ENCODE measurements at regions not wholly inside any gene's neighbourhood (a gene's known extent, or its start where the extent isn't known, plus 50 kb on each side); places are given as distances from the start of the nearest gene placed in this dataset.

DNA sequence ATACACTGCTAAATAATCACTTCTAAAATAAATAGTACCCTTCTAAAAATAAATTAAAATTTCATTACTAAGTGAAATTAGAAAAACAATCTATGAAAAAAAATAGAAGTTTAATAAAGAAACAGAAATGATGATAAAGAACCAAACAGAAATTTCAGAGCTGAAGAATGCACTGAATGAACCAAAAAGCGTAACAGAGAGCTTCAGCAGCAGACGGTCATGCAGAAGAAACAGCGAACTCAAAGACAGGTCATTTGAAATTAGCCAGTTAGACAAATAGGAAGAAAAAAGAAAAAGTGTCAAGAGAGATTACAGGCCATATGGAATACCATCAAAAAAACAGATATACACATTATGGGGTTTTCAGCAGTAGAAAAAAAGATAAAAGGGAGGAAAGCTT lies 706.7 kb downstream of the TBC1D32 start:
- no peak for DNase-seq (ENCODE audit: low read depth in 3 of 3)

DNA sequence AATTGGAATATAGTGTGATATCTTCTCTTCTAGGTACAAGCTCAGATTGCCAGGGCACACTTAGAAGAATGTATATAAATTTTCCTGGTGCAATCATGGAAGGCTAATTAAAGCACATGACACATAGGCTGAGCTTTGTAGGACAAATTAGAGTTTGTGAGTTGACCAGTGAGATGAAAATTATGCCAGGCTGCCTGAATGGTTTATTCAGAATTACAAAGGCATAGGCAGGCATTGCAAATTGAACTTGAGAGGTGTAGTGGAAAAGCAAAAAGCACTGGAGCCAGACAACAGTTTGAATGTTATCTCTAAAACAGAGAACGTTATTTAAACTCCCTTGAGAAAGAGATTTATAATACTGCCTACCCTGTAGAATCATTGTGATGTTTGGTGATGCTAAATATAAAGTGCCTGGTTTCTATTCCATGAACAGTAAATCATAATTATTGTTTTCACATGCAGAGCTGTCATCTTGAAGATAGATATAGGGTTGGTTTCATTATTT lies 712.1 kb downstream of the TBC1D32 start:
- DNase-seq (ENCODE audit: low read depth in 3 of 3) = no peak

DNA sequence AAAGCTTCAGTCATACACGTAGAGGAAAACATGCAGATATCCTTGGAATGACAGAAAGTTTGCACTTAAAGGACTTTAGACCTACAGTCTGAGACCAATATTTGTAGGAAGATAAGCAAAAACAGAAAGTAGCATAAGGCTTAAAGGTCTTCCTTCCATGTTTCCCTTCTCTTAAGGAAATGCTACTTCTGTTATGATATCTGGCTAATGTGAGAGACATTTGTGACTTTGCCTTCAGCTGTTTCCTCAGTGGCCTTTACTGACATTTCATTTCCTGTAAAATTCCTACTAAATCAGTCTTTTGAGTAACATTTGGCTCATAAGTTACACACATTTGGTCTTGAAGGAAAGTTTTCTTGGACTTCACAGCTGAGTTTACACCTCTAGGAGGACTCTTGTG lies 713.4 kb downstream of the TBC1D32 start:
- DNase-seq (ENCODE audit: low read depth in 3 of 3) = no peak

DNA sequence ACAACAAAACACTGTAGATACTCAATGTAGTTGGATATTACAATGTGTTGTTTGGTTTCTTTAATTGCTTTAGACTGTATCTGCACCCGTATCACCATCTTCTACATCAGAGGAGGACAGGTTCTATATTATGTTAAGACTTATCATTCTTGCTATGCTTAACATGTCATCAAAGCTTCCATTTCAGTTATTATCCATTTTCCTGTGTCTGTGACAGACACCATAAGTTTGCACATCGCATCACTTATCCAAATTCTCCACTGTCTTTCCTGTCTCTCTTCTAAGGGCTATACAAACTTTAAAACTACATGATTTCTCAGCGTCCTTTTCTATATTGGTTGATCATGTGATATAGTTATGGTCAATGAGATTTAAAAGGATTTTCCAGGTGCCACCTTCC lies 719.0 kb downstream of the TBC1D32 start:
- no peak for DNase-seq (ENCODE audit: low read depth in 3 of 3)

DNA sequence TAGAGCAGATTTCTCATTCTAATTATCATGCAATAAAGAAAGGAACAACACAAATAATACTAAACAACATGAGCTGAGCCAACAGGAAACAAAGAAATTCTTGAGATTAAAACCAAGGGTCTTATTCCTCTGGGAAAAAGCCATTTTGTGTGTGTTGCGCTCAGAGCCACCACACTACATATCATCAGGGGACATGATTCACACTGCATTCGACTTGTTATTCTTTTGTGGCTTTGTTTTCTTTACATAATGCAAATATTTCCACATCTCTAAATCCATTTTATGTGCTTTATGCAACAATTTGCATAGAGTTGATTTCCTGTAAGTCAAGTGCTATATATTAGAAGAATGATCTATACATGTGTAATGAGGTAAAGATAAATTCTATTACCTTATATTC lies 719.6 kb downstream of the TBC1D32 start:
- no peak for DNase-seq (ENCODE audit: low read depth in 3 of 3)

DNA sequence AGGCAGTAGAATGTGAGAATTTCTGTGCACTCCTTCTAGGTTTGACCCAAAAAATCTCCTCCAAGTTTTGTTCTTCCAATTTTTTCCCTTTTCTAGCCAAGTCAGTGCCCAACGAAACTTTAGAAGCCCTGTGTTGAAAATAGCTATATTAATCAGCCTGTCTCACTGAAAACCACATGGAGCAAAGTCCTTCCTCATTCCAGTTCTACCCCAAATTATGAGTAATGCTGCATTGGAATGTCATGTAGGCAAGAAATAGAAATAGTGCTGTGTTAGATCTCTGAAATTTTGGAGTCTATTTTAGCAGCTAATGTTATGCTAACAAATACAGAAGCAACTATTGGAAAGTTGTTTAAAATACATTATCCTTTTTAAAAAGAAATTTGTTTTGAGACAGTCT lies 725.5 kb downstream of the TBC1D32 start:
- no peak for DNase-seq (ENCODE audit: low read depth in 3 of 3)

DNA sequence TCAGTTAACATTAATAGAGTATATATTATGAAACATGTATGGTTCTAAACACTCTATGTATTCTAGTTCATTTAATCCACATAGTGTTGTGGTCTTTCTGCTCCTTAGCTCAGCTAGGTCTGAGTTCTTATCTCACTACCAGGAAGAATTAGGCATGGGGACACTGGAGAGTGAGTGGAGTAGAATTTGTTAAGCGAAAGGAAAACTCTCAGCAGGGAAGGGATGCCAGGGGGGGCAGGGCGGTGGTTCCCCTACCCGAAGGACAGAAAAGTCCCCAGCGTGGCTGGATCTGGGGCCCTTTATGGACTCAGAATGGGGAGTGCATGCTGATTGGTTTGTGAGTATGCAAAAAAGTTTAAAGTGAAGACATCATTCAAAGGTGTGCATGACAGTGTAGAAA lies 727.5 kb downstream of the TBC1D32 start:
- DNase-seq (ENCODE audit: low read depth in 3 of 3) = no peak

DNA sequence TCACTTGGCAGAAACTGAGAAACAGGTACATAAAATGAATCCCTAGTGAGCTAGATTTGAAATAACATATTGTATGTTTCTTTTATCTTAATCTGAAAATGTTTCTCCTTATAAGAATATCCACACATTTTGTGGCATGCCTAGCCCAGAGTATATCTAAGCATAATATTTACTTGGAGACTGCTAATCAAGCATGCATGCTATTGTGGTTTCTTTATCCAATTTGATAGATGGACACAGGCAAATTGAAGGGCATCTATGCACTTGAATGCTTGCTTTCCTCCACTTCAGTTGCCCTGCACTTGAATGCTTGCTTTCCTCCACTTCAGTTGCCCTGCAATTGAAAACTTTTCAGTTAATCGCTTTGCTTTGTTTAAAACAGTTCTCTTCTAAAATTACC lies 729.8 kb downstream of the TBC1D32 start:
- DNase-seq (ENCODE audit: low read depth in 3 of 3) = no peak

DNA sequence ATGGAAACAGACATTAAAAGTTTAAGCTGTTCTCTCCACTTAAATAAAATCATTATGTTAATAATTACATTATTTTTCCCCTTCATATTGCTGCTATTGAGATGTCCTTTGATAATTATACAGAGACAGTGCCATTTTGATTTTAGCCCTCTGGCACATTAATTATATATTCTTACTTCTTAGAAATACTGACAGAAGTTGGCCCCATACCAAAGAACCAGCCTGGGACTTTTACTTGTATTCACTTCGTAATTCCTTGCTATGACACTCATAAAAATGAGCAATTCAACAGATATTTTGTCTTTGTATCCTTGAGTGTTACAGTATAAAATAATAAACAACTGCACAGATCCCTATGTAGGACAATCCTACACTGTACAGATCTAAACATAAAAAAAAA lies 743.7 kb downstream of the TBC1D32 start:
- DNase-seq (ENCODE audit: low read depth in 3 of 3) = no peak

DNA sequence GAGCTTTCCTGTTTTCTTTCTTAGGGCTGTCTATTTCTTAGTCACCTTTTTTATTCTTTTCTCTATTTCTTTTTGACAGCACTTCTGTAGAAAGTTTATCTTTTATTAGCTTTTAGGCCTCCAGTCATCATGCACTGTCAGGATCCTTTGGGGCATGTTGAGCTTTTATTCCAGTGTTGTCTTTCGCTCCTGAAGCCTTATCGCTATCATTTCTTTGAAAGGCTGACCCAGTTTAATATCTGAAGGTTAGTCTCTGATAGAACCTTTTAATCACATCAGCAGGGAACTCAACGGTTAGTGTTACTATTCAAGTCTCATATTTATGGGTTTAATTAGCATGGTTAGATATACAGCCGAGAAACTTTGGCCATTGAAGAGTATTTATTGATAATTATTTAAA lies 745.9 kb downstream of the TBC1D32 start:
- DNase-seq (ENCODE audit: low read depth in 3 of 3) = no peak

DNA sequence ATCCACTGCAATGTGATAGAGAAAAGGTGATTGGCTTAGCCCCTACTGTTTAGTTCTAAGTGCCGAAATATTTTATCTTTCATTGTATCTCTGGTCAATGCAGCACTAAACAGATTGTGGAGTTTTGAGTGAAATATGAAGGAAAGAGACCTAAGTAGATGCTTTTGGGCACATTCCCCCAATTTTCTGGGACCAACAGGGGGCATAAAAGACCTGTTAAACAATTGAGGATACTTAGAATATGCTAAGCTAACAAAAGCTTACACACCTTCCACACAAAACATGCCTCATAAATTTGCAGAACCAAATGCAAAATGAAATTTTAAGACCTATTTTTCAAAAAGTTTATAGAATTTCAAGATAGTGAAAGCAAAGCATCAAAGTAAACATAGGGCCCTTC lies 746.9 kb downstream of the TBC1D32 start:
- no peak for DNase-seq (ENCODE audit: low read depth in 3 of 3)

DNA sequence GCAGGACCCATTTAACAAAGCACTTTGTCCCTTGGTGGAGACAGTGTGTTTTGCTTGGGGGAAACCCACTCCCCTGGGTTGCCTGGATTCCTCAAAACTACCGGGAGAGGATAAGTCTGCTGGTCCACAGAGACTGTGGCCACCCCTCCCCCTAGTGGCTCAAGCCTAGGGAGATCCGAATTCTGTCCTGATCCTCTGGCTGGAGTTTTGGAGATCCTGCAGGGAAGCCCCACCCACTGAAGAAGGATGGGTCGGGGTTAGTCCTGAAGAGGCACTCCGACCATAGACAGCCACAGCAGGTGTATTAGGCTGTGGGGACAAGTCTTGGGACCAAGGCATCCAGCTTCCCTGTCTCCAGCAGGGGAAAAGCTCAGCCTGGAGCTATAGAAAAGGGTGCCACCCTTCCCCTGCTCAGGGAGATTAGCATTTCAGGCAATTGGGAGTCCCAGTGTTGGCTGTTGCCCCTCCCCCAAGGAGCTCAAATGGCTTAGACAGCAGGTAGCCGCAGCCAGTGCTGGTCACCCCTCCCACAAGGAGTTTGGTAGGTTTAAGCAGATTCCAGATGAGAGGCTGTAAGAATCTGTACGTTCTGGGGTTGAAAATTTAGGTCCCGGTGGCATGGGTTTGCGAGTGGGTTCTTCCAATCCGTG lies 750.0 kb downstream of the TBC1D32 start:
- DNase-seq (ENCODE audit: low read depth in 3 of 3) = no peak

DNA sequence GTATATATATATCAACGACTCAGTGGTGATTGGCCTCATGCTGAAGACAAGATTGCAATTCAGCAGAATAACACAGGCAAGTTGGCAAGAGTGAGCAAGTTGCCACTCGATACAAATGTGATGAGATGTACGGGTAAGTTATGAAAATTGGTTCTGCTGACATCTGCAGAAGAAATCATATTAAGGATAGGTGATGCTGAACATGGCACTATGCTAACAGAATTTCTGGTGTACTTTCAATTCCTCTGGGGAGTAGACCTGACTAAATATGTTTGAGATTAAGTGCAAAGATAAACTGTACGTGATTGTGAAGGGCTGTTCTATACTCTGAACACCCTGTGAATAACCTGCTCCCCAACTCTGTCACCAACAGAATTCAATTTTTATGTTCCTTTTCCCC lies 758.2 kb downstream of the TBC1D32 start:
- no peak for DNase-seq (ENCODE audit: low read depth in 3 of 3)

DNA sequence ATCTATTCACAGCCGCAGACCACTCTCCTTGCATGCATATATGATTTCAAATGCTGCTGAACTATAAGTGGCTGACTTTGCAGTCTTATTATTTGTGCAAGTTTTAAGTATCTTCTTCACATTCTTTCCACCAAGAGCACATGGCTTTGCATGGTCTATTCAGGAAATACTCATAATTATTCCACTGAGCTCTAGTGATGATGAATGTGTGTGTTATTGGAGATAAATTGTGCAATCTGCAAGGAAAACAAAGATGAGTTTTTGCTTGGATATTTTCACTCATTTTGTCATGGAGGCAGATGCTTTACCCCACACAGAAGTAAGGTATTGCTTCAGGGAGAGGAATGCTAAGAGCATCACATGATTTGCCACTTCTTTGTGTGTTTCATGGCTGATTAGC lies 764.6 kb downstream of the TBC1D32 start:
- DNase-seq (ENCODE audit: low read depth in 3 of 3) = no peak

DNA sequence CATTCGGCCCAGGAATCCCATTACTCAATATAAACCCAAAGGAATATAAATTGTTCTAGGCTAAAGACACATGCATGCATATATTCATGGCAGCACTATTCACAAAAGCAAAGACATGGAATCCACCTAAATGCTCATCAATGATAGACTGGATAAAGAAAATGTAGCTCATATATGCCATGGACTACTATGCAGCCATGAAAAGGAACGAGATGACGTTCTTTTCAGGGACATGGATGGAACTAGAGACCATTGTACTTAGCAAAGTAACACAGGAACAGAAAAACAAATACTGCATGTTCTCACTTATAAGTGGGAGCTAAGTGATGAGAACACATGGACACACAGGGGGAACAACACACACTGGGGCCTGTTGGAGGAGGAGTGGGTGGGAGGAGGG lies 769.5 kb downstream of the TBC1D32 start:
- DNase-seq (ENCODE audit: low read depth in 3 of 3) = no peak

DNA sequence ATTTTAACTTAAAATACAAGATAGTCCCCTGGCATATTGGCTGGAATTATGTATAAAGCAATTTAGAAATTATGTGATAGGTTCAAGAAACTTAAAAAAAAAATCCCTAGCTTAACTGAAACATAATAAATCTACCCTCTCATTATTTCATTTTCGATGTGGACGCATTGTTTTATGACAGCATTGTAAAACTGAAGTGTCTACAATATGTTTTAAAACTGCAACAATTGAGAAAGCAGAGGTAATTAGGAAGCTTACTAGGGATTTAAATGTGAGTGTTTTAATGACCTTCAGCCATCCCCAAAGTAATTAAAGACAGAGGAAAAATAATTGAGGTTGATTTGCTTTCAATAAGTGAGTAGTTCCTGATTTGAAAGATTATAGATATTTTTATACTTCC lies 776.0 kb downstream of the TBC1D32 start:
- no peak for DNase-seq (ENCODE audit: low read depth in 3 of 3)

DNA sequence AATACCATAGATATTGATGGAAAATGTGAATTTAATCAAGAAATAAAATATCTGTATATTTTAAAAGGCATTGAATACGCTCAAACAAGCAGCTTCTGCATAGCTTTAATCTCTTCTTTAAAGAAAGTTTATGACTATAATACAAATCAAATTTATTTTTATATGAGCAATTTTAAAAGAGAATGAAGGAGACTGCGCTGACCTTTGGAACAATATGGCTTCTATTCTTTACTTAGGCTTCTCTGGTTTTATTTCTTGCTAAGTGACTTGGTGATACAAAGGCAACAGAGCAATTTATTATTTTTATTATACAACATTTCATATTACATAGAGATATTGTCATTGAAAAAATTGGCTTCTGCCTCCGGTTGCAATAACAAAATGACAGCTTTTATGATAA lies 776.7 kb downstream of the TBC1D32 start:
- DNase-seq (ENCODE audit: low read depth in 3 of 3) = no peak

DNA sequence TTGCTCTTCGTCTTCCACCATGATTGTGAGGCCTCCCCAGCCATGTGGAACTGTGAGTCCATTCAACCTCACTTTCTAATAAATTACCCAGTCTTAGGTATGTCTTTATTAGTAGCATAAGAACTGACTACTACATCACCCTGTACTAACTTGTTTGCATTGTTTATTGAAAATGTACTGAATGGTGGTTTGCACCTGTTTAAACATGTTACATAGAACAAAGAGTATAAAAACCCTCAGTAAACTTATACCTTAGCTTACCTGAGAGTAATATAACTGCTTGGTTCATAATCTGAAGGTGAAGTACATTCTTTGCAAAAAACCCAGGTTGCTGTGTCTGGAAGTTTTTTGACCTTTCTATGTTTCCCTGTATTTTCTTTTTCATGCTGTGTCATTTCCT lies 777.8 kb downstream of the TBC1D32 start:
- DNase-seq (ENCODE audit: low read depth in 3 of 3) = no peak

DNA sequence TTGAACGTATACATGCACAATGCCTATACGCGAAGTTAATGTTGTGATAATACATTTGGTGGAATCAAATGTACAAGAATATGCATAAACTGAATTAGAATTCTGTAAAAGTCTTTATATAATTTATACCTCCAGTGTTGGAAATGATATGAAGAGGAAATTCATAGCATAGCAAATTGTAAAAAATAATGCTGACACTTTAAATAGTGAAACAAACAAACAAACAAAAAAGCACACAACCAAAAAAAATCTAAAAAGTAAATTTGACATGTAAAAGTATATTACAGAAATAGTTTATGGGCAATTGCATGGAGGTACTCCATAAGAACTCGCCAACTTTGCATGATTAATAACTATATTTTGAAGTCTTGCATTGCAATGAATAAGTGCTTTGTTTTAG lies 780.9 kb downstream of the TBC1D32 start:
- no peak for DNase-seq (ENCODE audit: low read depth in 3 of 3)

DNA sequence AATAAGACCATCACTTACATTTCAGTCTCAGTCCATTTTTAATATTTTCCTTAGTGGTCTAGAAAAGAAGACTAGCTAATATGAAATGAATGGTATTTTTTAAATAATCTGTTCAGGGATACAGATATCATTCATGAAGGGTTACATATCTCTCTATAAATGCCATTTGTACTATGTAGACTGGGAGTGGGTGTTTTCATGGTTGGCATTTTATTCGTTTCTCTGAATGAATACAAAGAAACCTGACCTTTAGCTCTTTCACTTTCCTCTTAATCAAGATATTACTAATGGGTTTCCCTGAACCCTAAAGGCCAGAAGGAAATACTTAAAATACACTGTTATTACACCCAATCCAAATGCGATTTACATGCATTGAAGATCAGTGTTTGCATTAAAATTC lies 788.9 kb downstream of the TBC1D32 start:
- DNase-seq (ENCODE audit: low read depth in 3 of 3) = no peak

DNA sequence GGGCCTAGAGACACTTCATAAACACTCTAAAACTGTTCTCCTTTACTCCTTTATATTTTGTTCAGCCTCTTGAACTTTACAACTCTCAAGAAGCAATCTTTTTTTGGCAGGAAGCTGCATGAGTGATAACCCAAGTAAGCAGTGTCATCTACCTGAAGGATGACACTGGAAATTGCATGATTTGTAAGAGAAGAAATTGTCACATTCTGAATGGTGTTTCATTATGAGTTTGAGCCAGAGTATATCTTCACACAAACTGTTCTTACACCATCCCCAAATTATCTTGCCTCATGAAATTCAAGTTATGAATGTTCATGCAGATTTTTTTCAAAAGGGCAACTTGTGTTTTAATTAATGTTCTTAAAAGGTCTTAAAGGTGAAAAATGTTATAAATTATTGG lies 799.3 kb downstream of the TBC1D32 start:
- DNase-seq (ENCODE audit: low read depth in 3 of 3) = no peak

DNA sequence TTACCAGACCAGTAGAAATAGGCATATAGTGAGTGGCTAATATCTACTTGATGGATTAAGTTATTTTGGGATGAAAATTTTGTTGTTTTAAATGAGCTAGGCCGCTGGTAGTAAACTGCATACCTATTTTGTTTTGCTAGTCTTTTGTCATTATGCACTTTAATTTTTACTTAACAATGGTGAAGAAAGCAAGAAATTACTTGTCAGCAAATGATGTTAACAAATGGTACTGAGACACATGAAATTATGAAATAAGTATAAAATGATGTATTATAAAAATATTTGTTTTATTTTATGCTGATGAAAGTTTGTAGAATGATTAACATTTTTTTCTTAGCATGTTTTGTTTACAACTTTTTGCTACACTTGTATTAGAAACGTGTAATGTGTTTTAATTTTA lies 807.7 kb downstream of the TBC1D32 start:
- no peak for DNase-seq (ENCODE audit: low read depth in 3 of 3)

DNA sequence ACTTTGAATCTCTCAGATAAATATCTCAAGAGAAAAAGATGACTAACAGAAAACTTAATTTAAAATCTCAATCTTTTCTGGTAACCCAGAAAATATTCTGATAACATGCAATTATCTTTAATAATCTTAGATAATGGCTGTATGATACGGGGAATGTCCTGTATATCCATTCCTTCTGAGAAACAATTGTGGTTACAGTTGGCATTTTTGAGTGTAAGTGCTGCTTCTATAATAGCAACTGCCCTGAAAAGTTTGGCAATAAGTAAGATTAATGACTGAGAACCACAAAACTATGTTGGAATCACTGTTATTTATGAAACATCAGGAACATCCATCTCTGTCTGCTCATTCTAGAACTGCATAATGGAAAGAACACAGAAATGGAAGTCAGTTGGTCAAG lies 819.7 kb downstream of the TBC1D32 start:
- no peak for DNase-seq (ENCODE audit: low read depth in 3 of 3)

DNA sequence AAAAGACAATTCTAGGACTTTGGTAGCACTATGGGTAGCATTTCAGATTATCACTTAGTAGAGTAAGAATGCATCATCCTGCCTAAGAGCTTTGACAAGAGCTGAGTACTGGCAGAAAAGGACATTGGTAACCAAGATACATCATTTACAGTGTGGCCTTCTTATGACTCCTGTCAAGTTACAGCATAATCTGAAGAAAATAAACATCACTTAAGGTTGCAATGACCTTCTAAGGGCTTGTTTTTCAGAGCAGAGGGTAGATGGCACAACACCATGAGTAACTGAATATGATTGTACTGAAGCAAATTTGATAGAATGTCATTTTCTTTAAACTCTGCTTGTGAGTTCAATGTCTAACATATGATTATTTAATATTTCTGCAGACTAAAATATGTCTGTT lies 822.6 kb downstream of the TBC1D32 start:
- no peak for DNase-seq (ENCODE audit: low read depth in 3 of 3)

Measured in stimulated activated CD4-positive, alpha-beta T cell treated with anti-CD3 and anti-CD28 coated beads, TNF-alpha, amount 100 ng/mL, for 48 hours (primary cell).